ENCODE measurements at regions not wholly inside any gene's neighbourhood (a gene's known extent, or its start where the extent isn't known, plus 50 kb on each side); places are given as distances from the start of the nearest gene placed in this dataset.

DNA sequence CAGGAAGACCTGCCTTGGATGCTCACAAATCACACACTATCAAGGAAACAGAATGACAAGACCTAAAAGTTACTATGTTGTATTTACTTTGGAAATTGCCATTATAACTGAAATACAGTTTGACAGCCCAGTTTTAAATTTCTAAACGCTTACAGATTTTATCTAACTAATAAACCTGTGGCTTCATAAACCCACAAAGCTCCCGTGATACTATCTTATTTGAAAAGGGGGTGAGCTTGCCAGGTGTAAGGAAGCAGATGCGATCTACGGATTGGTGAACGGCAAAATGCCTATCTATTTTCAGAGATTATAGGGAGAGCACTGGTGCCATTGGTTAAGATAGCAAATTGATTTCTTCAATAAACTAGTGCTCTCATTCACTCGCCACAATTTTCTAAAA lies 485.5 kb downstream of the BCAT1 start (continued):
- TF ChIP-seq STAT5B (CRISPR knock-in tag; IDR thresholded peaks at IDR 0.05) (no peak), HNRNPK (IDR thresholded peaks at IDR 0.05; ENCODE audit: low read depth, low read length, poor library complexity, severe bottlenecking) (no peak)

DNA sequence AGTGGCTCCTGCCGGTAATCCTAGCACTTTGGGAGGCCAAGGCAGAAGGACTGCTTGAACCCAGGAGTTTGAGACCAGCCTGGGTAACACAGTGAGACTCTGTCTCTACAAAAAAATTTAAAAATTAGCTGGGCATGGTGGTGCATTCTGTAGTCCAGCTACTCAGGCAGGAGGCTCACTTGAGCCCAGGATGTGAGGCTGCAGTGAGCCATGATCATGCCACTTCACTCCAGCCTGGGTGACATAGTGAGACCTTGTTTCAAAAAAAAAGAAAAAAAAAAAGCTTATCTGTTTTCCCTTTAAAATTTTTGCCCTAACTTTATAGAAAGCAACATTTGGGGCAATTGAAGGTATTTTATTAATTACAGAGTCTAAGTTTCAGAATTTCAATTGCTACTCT lies 486.0 kb downstream of the BCAT1 start:
- no peaks in the 10 kb centered on the region for H3K79me2 ChIP-seq (ENCODE audit: control insufficient read depth, insufficient read depth, low read length)
- in situ Hi-C loops (cut with MboI) (no loop called here), intact Hi-C loops (cut with micrococcal nuclease) (no loop called here)
- ATAC-seq (no peak), FAIRE-seq (no peak), DNase-seq (ENCODE audit: extremely low read depth in 1 of 4, low spot score in 3 of 4) (no peak)
- POLR2A ChIA-PET, result interaction anchor here (1.3 kb wide), 1 partner anchor 15 kb away, joined by 4 read pairs; no protein-coding TSS in a partner anchor
- no peak overlapping the region for H3K4me3 ChIP-seq
- no peak overlapping the region for H3K27ac ChIP-seq (ENCODE audit: extremely low read depth, low read depth, low read length)
- no peak overlapping the region for H3K9ac ChIP-seq (ENCODE audit: insufficient read depth in 1 of 2, low read depth in 2 of 2, low read length in 2 of 2)
- WGBS (ENCODE audit: insufficient coverage, low coverage, missing lambda C conversion rate), result 0% methylated on average over 1 of the region's 1 CpG
- no peak overlapping the region for H2AFZ ChIP-seq (ENCODE audit: low read depth, low read length)
- H3K36me3 ChIP-seq (ENCODE audit: control insufficient read depth, insufficient read depth, low read length), result no peaks in the 10 kb centered on the region
- H3K9me1 ChIP-seq (ENCODE audit: control insufficient read depth, insufficient read depth, low read length), result no peaks in the 10 kb centered on the region
- H3K9me3 ChIP-seq (replicated peaks; ENCODE audit: control insufficient read depth, insufficient read depth, low read depth, low read length), result no peaks in the 10 kb centered on the region
- H3K4me1 ChIP-seq (replicated peaks in 1 of 2; ENCODE audit: control insufficient read depth in 2 of 2, insufficient read depth in 2 of 2, low read length in 2 of 2), result no peaks in the 10 kb centered on the region
- no TSS peak for BruUV-seq (replicated peaks)
- H3K4me2 ChIP-seq (ENCODE audit: insufficient read depth, low read length), result no peak overlapping the region
- H3K27me3 ChIP-seq (ENCODE audit: control insufficient read depth in 2 of 2, insufficient read depth in 2 of 2, low read length in 2 of 2), result no peaks in the 10 kb centered on the region
- CTCF ChIA-PET (ENCODE audit: low intra/inter-chr PET ratio), result no interaction called here
- no peaks in the 10 kb centered on the region for H4K20me1 ChIP-seq (replicated peaks; ENCODE audit: control insufficient read depth, insufficient read depth, low read length)
- TF ChIP-seq SMARCE1 (IDR thresholded peaks at IDR 0.05) (no peak), HIVEP1 (CRISPR knock-in tag; IDR thresholded peaks at IDR 0.05) (no peak), FOXP1 (CRISPR knock-in tag; IDR thresholded peaks at IDR 0.05) (no peak), FOXM1 (IDR thresholded peaks at IDR 0.05; ENCODE audit: low read depth) (no peak), FOXM1 (CRISPR knock-in tag; IDR thresholded peaks at IDR 0.05; ENCODE audit: low read depth) (no peak), PHF20 (IDR thresholded peaks at IDR 0.05; ENCODE audit: partially characterized antibody) (no peak), MIER1 (IDR thresholded peaks at IDR 0.05; ENCODE audit: low read depth) (no peak), IRF2 (CRISPR knock-in tag; IDR thresholded peaks at IDR 0.05) (no peak), ZNF197 (CRISPR knock-in tag; IDR thresholded peaks at IDR 0.05; ENCODE audit: low read depth) (no peak), MAFK (IDR thresholded peaks at IDR 0.05; ENCODE audit: low read length) (no peak), HEY1 (CRISPR knock-in tag; IDR thresholded peaks at IDR 0.05; ENCODE audit: borderline replicate concordance) (no peak), NR2C1 (IDR thresholded peaks at IDR 0.05) (no peak), NR2C1 (tag; IDR thresholded peaks at IDR 0.05) (no peak)
- TF ChIP-seq, protein P1, sequence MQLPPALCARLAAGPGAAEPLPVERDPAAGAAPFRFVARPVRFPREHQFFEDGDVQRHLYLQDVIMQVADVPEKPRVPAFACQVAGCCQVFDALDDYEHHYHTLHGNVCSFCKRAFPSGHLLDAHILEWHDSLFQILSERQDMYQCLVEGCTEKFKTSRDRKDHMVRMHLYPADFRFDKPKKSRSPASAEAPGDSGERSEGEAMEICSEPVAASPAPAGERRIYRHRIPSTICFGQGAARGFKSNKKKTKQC (CRISPR knock-in tag; IDR thresholded peaks at IDR 0.05), result no peak
- TF ChIP-seq, protein P2, sequence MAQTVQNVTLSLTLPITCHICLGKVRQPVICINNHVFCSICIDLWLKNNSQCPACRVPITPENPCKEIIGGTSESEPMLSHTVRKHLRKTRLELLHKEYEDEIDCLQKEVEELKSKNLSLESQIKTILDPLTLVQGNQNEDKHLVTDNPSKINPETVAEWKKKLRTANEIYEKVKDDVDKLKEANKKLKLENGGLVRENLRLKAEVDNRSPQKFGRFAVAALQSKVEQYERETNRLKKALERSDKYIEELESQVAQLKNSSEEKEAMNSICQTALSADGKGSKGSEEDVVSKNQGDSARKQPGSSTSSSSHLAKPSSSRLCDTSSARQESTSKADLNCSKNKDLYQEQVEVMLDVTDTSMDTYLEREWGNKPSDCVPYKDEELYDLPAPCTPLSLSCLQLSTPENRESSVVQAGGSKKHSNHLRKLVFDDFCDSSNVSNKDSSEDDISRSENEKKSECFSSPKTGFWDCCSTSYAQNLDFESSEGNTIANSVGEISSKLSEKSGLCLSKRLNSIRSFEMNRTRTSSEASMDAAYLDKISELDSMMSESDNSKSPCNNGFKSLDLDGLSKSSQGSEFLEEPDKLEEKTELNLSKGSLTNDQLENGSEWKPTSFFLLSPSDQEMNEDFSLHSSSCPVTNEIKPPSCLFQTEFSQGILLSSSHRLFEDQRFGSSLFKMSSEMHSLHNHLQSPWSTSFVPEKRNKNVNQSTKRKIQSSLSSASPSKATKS (CRISPR knock-in tag; IDR thresholded peaks at IDR 0.05), result no peak
- TF ChIP-seq, protein P3, sequence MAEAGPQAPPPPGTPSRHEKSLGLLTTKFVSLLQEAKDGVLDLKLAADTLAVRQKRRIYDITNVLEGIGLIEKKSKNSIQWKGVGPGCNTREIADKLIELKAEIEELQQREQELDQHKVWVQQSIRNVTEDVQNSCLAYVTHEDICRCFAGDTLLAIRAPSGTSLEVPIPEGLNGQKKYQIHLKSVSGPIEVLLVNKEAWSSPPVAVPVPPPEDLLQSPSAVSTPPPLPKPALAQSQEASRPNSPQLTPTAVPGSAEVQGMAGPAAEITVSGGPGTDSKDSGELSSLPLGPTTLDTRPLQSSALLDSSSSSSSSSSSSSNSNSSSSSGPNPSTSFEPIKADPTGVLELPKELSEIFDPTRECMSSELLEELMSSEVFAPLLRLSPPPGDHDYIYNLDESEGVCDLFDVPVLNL (CRISPR knock-in tag; IDR thresholded peaks at IDR 0.05; ENCODE audit: low read depth), result no peak
- TF ChIP-seq, protein P4, sequence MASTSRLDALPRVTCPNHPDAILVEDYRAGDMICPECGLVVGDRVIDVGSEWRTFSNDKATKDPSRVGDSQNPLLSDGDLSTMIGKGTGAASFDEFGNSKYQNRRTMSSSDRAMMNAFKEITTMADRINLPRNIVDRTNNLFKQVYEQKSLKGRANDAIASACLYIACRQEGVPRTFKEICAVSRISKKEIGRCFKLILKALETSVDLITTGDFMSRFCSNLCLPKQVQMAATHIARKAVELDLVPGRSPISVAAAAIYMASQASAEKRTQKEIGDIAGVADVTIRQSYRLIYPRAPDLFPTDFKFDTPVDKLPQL (IDR thresholded peaks at IDR 0.05; ENCODE audit: extremely low read depth, insufficient read length), result no peak
